H1 (cell line): ENCODE measurements at regions not wholly inside any gene's neighbourhood (a gene's known extent, or its start where the extent isn't known, plus 50 kb on each side); places are given as distances from the start of the nearest gene placed in this dataset.

Source experiments
- CTCF ChIA-PET: fragments of 300-600 bp; sonication (Branson Sonifier 250); formaldehyde crosslinking; loops from one replicate; lab custom pipeline; 2021; ENCODE audit not compliant: partially characterized antibody; lab: Charles Lee
- POLR2A ChIA-PET: fragments of 300-600 bp; sonication (Branson Sonifier 250); formaldehyde crosslinking; loops from one replicate; lab custom pipeline; 2021; ENCODE audit warnings: inconsistent platforms; ENCODE audit not compliant: partially characterized antibody; lab: Charles Lee
- DNase-seq, 2 experiments: peaks; one replicate each; pipeline versions ENCODE4 v3.0.0 to v3.0.0-alpha.2; 2010 to 2022; ENCODE audit warnings: low spot score in 2 of 2, low read depth in 1 of 2, mixed read lengths in 1 of 2
- FAIRE-seq: peaks from 2 replicates; lab custom pipeline; 2011; peaks lifted over from hg19 to GRCh38; lab: Jason Lieb, UNC
- H2AFZ ChIP-seq: 2 replicates; pipeline ENCODE4 v1.8.1; 2012; ENCODE audit warnings: low read length, inconsistent platforms
- H2AK5ac ChIP-seq: 2 replicates; pipeline ENCODE4 v1.6.1; 2013; ENCODE audit warnings: low read depth, low read length
- H2BK120ac ChIP-seq: replicated peaks from 2 replicates; pipeline ENCODE3; 2013; ENCODE audit warnings: low read depth, low read length, inconsistent platforms
- H2BK12ac ChIP-seq: 2 replicates; pipeline ENCODE4 v1.6.1; 2013; ENCODE audit warnings: low read depth, low read length
- H2BK15ac ChIP-seq: 2 replicates; pipeline ENCODE4 v1.6.1; 2013; ENCODE audit warnings: low read length
- H2BK20ac ChIP-seq: 2 replicates; pipeline ENCODE4 v1.6.1; 2013; ENCODE audit warnings: low read length
- H2BK5ac ChIP-seq: 2 replicates; pipeline ENCODE4 v1.6.1; 2013; ENCODE audit warnings: low read depth, low read length
- H3K14ac ChIP-seq: 2 replicates; pipeline ENCODE4 v1.6.1; 2013; ENCODE audit warnings: inconsistent platforms; ENCODE audit not compliant: insufficient read length
- H3K18ac ChIP-seq: 2 replicates; pipeline ENCODE4 v1.6.1; 2013; ENCODE audit warnings: low read length; ENCODE audit errors: extremely low read depth
- H3K23ac ChIP-seq: 2 replicates; pipeline ENCODE4 v1.6.1; 2013; ENCODE audit warnings: inconsistent platforms; ENCODE audit not compliant: insufficient read length
- H3K23me2 ChIP-seq: 2 replicates; pipeline ENCODE4 v1.6.1; 2013; ENCODE audit warnings: low read depth, low read length
- H3K27ac ChIP-seq: 2 replicates; pipeline ENCODE4 v1.6.1; 2011; ENCODE audit warnings: low read depth, low read length, inconsistent platforms
- H3K27me3 ChIP-seq, 4 experiments: replicated peaks in 1 of 4; 1 replicate in 1 of 4; 2 replicates in 3 of 4; pipeline versions ENCODE4 v1.6.1 to v1.8.1; 2011 to 2013; ENCODE audit warnings: low read length in 3 of 4, mild to moderate bottlenecking in 3 of 4, inconsistent platforms in 2 of 4, mixed read lengths in 2 of 4, moderate library complexity in 1 of 4; ENCODE audit not compliant: control insufficient read depth in 3 of 4, insufficient read depth in 3 of 4; ENCODE audit errors: extremely low read depth in 1 of 4
- H3K36me3 ChIP-seq, 4 experiments: 2 replicates each; pipeline versions ENCODE4 v1.6.1 to v1.8.1; 2011 to 2013; ENCODE audit warnings: mild to moderate bottlenecking in 4 of 4, low read length in 3 of 4, moderate library complexity in 2 of 4, control low read depth in 1 of 4, inconsistent platforms in 1 of 4; ENCODE audit not compliant: insufficient read depth in 4 of 4, control insufficient read depth in 2 of 4
- H3K4ac ChIP-seq: replicated peaks from 2 replicates; pipeline ENCODE3; 2013; ENCODE audit warnings: low read length, low read depth, mixed read lengths, inconsistent platforms; ENCODE audit not compliant: insufficient read length
- H3K4me1 ChIP-seq, 4 experiments: replicated peaks in 1 of 4; 1 replicate in 1 of 4; 2 replicates in 3 of 4; pipeline versions ENCODE4 v1.6.1 to v1.8.1; 2011 to 2013; ENCODE audit warnings: low read length in 3 of 4, inconsistent platforms in 2 of 4, mixed read lengths in 1 of 4; ENCODE audit not compliant: insufficient read depth in 4 of 4, control insufficient read depth in 3 of 4
- H3K4me2 ChIP-seq, 2 experiments: 2 replicates each; pipeline versions ENCODE4 v1.6.1 to v1.8.1; 2011 to 2013; ENCODE audit warnings: low read depth in 2 of 2, low read length in 2 of 2, control low read depth in 1 of 2, inconsistent platforms in 1 of 2, mild to moderate bottlenecking in 1 of 2; ENCODE audit not compliant: insufficient read depth in 1 of 2
- H3K4me3 ChIP-seq, 4 experiments: fragments of 200-600, 300-600 bp in 1 of 4; sonication (generic), shearing (Covaris generic), sonication (Bioruptor Twin) in 1 of 4; 2 replicates each; pipeline versions ENCODE4 v1.5.1 to v1.8.1; 2011 to 2016; ENCODE audit warnings: low read length in 4 of 4, low read depth in 3 of 4, control low read depth in 2 of 4, inconsistent platforms in 2 of 4, mild to moderate bottlenecking in 2 of 4, mixed read lengths in 1 of 4, moderate library complexity in 1 of 4; ENCODE audit not compliant: insufficient read depth in 2 of 4; ENCODE audit errors: extremely low read depth in 1 of 4
- H3K56ac ChIP-seq: replicated peaks from 2 replicates; pipeline ENCODE3; 2013; ENCODE audit warnings: low read depth, mild to moderate bottlenecking, mixed read lengths, low read length, inconsistent platforms; ENCODE audit not compliant: insufficient read length
- H3K79me1 ChIP-seq: 2 replicates; pipeline ENCODE4 v1.6.1; 2013; ENCODE audit warnings: low read depth, low read length, control low read depth
- H3K79me2 ChIP-seq, 2 experiments: 2 replicates each; pipeline versions ENCODE4 v1.6.1 to v1.8.1; 2012 to 2013; ENCODE audit warnings: low read length in 2 of 2, mild to moderate bottlenecking in 2 of 2, inconsistent platforms in 1 of 2; ENCODE audit not compliant: insufficient read depth in 2 of 2, control insufficient read depth in 1 of 2
- H3K9ac ChIP-seq, 4 experiments: replicated peaks in 1 of 4; 1 replicate in 1 of 4; 2 replicates in 3 of 4; pipeline versions ENCODE4 v1.6.1 to v1.8.1; 2011 to 2013; ENCODE audit warnings: low read depth in 3 of 4, low read length in 3 of 4, control low read depth in 2 of 4, mild to moderate bottlenecking in 2 of 4, moderate library complexity in 2 of 4, inconsistent platforms in 1 of 4; ENCODE audit errors: extremely low read depth in 1 of 4
- H3K9me3 ChIP-seq, 2 experiments: 2 replicates each; pipeline versions ENCODE4 v1.6.1 to v1.8.1; 2012 to 2013; ENCODE audit warnings: mild to moderate bottlenecking in 2 of 2, moderate library complexity in 2 of 2, control low read depth in 1 of 2, inconsistent platforms in 1 of 2, low read depth in 1 of 2, low read length in 1 of 2, mixed read lengths in 1 of 2; ENCODE audit not compliant: insufficient read depth in 2 of 2
- H4K20me1 ChIP-seq, 2 experiments: replicated peaks in 1 of 2; 2 replicates each; pipeline versions ENCODE3 to v1.8.1; 2011 to 2013; ENCODE audit warnings: inconsistent platforms in 2 of 2, low read length in 2 of 2, mild to moderate bottlenecking in 1 of 2; ENCODE audit not compliant: insufficient read depth in 2 of 2, control insufficient read depth in 1 of 2
- H4K5ac ChIP-seq: 2 replicates; pipeline ENCODE4 v1.6.1; 2013; ENCODE audit warnings: low read length, low read depth, mixed read lengths, inconsistent platforms; ENCODE audit not compliant: insufficient read length
- H4K8ac ChIP-seq: 2 replicates; pipeline ENCODE4 v1.8.0; 2013; ENCODE audit warnings: mild to moderate bottlenecking, moderate library complexity, low read length, inconsistent platforms; ENCODE audit not compliant: insufficient read depth; ENCODE audit errors: extremely low read depth
- H4K91ac ChIP-seq: replicated peaks from 2 replicates; pipeline ENCODE3; 2013; ENCODE audit warnings: low read length, mixed read lengths, inconsistent platforms; ENCODE audit not compliant: insufficient read length
- ASH2L ChIP-seq: fragments of 200-600, 300-600 bp; sonication (generic); IDR thresholded peaks from one replicate; pipeline ENCODE4 v1.7.1; 2017; ENCODE audit warnings: low read length
- CREB1 ChIP-seq: IDR thresholded peaks from 2 replicates; pipeline ENCODE4 v1.6.1; 2012; ENCODE audit warnings: inconsistent platforms
- NRF1 ChIP-seq: IDR thresholded peaks from 2 replicates; pipeline ENCODE4 v1.6.1; 2011; ENCODE audit warnings: mild to moderate bottlenecking, low read depth, low read length, improper control_type of control experiment
- SP1 ChIP-seq: IDR thresholded peaks from 2 replicates; pipeline ENCODE4 v1.6.1; 2011; ENCODE audit warnings: low read depth, low read length
- SP4 ChIP-seq: IDR thresholded peaks from 2 replicates; pipeline ENCODE4 v1.6.1; 2012; ENCODE audit warnings: low read length, inconsistent platforms
- WGBS, 2 experiments: shearing (Covaris generic) in 1 of 2; methylation state at CpG; one replicate each; pipeline versions ENCODE4 v1.1.6 to v1.1.7; 2013 to 2015; ENCODE audit warnings: low lambda C conversion rate in 2 of 2, mixed read lengths in 2 of 2, inconsistent platforms in 1 of 2, low coverage in 1 of 2, missing lambda C conversion rate in 1 of 2; ENCODE audit not compliant: insufficient replicate concordance in 2 of 2, insufficient coverage in 1 of 2, insufficient read length in 1 of 2; ENCODE audit errors: extremely low coverage in 1 of 2, missing lambda C conversion rate in 1 of 2; 5-methylcytosine and 5-hydroxymethylcytosine counted together

DNA sequence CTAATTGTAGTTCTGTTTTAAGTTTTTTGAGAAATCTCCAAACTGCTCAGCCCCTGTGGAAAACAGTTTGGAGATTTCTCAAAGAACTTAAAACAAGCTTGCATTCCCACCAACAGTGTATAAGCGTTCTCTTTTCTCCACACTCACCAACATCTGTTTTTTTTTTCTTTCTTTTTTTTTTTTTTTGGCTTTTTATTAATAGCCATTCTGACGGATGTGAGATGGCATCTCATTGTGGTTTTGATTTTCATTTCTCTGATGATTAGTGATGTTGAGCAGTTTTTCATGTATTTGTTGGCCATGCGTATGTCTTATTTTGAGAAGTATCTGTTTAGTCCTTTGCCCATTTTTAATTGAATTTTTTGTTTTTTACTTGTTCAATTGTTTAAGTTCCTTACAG is 73.1 kb upstream of the COL8A1 start:
- no peaks in the 10 kb centered on the region for H3K9me3 ChIP-seq
- POLR2A ChIA-PET = interaction anchor here (0.6 kb wide), 1 partner anchor 497 kb away, joined by 3 read pairs; no protein-coding TSS in a partner anchor
- WGBS, 2 experiments = 83% methylated on average over 3 of the region's 3 CpGs; no CpG with 5 or more reads in 1 of the 2 experiments

More for the DNA sequence above, 73.1 kb upstream of the COL8A1 start:
- no peak overlapping the region for H3K14ac ChIP-seq
- H3K27me3 ChIP-seq = peaks cover 0 to 1% (median 0%) of the 10 kb centered on the region in 4 experiments; a peak in 1 of 7 replicates
- no peaks in the 10 kb centered on the region for H3K79me1 ChIP-seq
- DNase-seq (no peak), FAIRE-seq (no peak)
- H4K5ac ChIP-seq = no peak overlapping the region
- H3K23ac ChIP-seq = no peak overlapping the region
- no peak overlapping the region for H2BK5ac ChIP-seq
- H3K79me2 ChIP-seq = no peaks in the 10 kb centered on the region
- no peak overlapping the region for H2AFZ ChIP-seq
- H3K9ac ChIP-seq = no peak overlapping the region
- no peaks in the 10 kb centered on the region for H3K23me2 ChIP-seq
- H3K56ac ChIP-seq = no peak overlapping the region
- no peak overlapping the region for H3K4me2 ChIP-seq
- H3K18ac ChIP-seq = no peak overlapping the region
- no peak overlapping the region for H4K91ac ChIP-seq
- no peak overlapping the region for H2BK120ac ChIP-seq
- H2BK12ac ChIP-seq = no peak overlapping the region
- no peak overlapping the region for H3K4me3 ChIP-seq
- no peak overlapping the region for H2BK15ac ChIP-seq
- no peak overlapping the region for H2BK20ac ChIP-seq
- H3K4me1 ChIP-seq = no peaks in the 10 kb centered on the region
- TF ChIP-seq ASH2L (no peak), SP4 (no peak), NRF1 (no peak), SP1 (no peak), CREB1 (no peak)
- CTCF ChIA-PET = interaction anchor here (0.7 to 0.8 kb wide), 2 partner anchors 16 to 1329 kb away, joined by 3 to 5 read pairs; no protein-coding TSS in a partner anchor
- no peak overlapping the region for H3K4ac ChIP-seq
- H2AK5ac ChIP-seq = no peak overlapping the region
- no peaks in the 10 kb centered on the region for H3K36me3 ChIP-seq
- H4K8ac ChIP-seq = no peak overlapping the region
- no peaks in the 10 kb centered on the region for H4K20me1 ChIP-seq
- no peak overlapping the region for H3K27ac ChIP-seq
